Testis (tissue), 2 donors: ENCODE measurements at regions not wholly inside any gene's neighbourhood (a gene's known extent, or its start where the extent isn't known, plus 50 kb on each side); places are given as distances from the start of the nearest gene placed in this dataset.

Experiments used
- POLR2A ChIP-seq: fragments of 450-650 bp; IDR thresholded peaks from one replicate; pipeline ENCODE4 v1.6.1; 2017; ENCODE audit warnings: antibody characterized with exemption, mild to moderate bottlenecking, moderate library complexity
- TF ChIP-seq, protein P1 (sequence below), 3 experiments: fragments of 450-650 bp in 2 of 3; fragments of 200-600 bp in 1 of 3; sonication (generic) in 1 of 3; IDR thresholded peaks; one replicate each; pipeline ENCODE4 v1.5.1; 2016 to 2019; ENCODE audit warnings: antibody characterized with exemption in 3 of 3, mild to moderate bottlenecking in 2 of 3, moderate library complexity in 1 of 3

DNA sequence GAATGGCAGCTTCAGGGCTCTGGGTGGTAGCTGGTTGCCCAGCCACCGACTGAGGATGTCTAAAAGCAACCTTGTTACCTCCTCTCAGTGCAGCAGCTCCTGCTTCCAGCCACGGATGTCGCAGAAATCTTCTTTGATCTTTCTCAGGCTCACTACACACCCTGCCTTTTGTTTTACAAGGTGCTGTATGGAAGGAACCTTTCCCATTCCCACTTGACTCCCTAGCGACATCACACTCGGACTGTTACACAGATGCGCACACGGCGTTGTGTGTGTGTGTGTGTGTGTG is 135.8 kb upstream of the CPHXL start:
- no peak for TF ChIP-seq POLR2A
- TF ChIP-seq, protein P1, sequence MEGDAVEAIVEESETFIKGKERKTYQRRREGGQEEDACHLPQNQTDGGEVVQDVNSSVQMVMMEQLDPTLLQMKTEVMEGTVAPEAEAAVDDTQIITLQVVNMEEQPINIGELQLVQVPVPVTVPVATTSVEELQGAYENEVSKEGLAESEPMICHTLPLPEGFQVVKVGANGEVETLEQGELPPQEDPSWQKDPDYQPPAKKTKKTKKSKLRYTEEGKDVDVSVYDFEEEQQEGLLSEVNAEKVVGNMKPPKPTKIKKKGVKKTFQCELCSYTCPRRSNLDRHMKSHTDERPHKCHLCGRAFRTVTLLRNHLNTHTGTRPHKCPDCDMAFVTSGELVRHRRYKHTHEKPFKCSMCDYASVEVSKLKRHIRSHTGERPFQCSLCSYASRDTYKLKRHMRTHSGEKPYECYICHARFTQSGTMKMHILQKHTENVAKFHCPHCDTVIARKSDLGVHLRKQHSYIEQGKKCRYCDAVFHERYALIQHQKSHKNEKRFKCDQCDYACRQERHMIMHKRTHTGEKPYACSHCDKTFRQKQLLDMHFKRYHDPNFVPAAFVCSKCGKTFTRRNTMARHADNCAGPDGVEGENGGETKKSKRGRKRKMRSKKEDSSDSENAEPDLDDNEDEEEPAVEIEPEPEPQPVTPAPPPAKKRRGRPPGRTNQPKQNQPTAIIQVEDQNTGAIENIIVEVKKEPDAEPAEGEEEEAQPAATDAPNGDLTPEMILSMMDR (IDR thresholded peaks at IDR 0.05) = no peak
